ENCODE measurements at regions not wholly inside any gene's neighbourhood (a gene's known extent, or its start where the extent isn't known, plus 50 kb on each side); places are given as distances from the start of the nearest gene placed in this dataset.

DNA sequence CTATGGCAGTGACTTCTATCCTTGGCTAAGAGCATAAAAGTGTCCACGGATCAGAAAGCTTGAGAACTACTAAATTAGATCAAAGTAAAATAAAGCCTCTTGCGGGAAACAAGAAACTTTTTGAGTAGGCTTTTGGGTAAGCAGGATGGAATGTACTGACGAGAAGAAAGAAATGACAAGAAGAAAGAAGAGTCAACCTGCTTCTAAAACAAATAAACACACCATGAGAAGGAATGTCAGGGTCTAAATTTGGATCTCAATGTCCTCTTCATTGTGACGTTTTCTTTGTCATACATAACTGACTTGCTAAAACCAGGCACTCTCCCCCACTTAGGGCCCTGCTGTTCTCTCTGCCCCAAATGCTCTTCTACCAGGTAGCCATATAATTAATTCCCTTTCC lies 290.1 kb upstream of the PTGER4 start:
- DNase-seq (ENCODE audit: low read depth): no peak

DNA sequence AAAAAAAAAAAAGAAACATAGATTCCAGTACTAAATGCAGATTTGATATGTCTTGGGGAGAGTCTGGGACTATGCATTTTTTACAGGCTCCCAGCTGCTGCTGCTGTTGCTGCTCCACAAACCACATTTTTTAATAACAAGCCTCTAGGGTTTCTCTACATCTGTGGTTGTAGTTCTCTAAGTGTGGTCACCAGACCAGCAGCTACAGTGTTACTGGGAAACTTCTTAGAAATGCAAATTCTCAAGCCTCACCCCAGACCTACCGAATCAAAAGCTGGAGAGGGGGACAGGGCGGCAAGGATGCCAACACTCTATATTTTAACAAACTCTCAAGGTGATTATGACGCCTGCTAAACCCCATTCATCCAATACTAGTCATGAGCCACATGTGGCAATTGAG lies 293.4 kb upstream of the PTGER4 start:
- peak; percentile 81 for DNase-seq (ENCODE audit: low read depth)

DNA sequence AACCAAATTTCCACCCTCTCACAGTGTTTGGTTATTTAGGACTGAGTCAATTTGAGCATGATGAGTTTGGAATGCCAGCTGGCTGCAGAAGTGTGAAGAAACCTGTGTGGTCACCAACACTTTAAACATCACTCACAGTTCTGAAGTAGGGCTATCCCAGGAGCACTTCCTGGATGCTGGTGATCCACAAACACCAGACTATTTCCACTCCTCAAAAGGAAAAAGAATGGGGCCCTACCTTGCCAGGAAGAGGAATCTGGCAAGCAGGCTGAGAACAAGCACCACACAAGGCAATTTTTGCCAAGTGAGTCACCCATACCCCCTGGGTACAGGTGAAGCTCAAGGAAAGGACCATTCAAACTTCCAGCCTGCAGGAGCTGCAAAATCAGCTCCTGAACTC lies 294.2 kb upstream of the PTGER4 start:
- DNase-seq (ENCODE audit: low read depth): peak; percentile 79

DNA sequence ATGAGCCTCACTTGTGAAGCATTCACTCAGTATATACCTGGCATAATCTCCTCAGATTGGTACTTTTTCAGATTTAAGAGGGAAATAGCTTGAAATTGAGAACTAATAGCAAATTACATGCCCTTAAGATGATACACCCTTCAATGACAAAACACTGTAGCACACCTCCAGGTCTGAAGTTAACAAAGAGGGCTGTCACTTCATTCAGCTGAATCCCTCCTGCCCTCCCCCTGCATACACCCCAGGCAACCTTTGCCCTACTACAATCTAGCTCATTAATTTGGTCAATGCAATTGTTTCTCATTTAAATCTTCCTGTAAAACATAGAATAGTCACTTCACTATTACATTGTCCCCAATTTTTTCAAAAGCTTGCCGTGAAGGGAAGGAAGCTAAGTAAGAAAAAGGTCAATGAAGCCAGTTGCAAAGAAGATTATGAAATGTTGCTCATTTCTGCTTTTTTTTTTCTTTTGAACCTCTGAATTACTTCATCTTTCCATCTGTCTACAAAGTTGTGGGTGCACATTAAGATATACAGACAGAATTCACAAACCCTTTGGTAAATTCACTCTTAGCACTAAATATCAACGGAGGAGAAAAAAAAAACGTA lies 294.8 kb upstream of the PTGER4 start:
- DNase-seq (ENCODE audit: low read depth): no peak

DNA sequence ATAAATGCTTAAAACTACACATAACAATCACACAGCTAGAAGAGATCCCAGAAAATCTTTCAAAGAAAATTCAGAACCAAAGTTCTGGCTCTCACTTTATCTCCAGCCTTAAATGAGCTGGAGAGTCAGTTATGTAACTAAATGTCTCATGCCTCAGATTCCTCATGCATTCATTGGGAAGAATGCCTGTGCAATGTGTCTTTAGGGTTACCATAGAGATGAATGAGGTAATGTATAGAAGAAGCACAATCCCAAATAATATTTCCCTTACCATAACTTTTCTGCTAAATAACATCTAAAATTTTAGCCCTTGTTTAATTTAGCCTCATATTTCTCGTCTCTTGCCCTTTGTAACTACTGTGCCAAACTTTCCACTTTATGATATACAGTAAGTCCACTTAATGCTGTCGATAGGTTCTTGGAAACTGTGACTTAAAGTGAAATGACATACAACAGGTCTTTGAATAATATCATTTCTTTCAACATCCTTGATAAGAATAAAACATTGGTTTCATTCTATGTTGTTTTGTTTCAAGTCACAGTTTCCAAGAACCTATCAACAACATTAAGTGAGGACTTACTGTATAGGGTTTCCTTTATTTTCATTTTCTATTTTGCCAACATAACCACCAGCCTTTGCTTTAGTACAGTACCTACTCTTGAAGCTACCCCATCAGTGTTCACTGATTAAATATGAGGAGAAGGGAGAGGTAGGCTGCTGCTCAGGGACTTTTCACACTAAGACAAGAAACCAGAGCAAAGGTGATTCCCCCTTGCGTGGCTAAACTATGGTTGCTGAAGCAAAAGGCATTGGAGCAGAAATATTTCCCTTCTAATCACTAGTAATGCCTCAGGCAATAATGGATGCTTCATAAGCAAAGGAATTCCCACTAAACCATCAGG lies 295.7 kb upstream of the PTGER4 start:
- peak; percentile 82 for DNase-seq (ENCODE audit: low read depth)

DNA sequence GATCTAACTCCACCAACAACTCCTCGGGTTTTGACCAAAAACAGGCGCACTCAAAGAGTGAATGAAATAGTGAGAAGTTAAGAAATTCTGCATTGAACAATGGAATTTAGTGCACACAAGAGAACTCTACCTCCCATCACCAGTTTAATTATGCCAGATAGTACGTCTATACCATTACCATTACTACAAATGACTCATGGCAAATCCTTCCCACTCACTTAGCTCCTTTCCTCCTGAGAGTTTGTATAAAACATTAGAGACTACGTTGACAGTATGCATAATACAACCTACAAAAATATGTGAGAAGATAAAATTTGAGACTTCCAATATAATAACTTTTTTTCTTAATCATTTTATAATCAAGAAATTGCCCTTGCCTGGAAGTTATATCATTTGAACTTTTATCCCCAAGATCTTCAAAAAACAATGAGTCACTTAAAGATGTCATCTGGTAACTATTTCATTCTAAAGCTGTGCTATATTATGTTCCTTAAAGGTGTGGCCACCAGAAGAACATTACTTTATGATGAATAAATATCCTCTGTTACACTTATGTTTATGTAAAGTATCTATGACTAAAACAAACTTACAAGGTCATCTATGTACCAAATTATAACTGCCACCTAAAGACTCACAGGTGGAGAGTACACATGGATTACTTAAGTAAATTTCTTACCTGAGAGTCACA lies 297.9 kb upstream of the PTGER4 start:
- peak; percentile 43 for DNase-seq (ENCODE audit: low read depth)

DNA sequence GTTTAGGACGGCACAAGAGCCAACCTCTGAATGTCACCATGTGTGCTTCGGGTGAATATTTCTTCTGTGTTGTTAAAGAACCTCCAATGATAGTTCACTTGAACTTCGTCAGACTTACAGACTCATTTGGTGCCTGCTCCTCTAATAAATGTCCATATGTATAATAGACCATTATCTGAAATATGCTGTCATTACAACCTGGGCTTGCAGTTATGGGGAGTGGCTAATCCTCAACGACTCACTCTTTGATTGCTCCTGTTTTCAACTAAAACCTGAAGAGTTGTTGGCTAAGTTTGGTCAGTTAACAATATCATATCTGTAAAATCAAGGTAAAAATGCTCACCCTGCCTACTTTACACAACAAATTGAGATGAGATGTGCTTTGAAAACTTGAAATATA lies 298.7 kb upstream of the PTGER4 start:
- DNase-seq (ENCODE audit: low read depth): no peak

DNA sequence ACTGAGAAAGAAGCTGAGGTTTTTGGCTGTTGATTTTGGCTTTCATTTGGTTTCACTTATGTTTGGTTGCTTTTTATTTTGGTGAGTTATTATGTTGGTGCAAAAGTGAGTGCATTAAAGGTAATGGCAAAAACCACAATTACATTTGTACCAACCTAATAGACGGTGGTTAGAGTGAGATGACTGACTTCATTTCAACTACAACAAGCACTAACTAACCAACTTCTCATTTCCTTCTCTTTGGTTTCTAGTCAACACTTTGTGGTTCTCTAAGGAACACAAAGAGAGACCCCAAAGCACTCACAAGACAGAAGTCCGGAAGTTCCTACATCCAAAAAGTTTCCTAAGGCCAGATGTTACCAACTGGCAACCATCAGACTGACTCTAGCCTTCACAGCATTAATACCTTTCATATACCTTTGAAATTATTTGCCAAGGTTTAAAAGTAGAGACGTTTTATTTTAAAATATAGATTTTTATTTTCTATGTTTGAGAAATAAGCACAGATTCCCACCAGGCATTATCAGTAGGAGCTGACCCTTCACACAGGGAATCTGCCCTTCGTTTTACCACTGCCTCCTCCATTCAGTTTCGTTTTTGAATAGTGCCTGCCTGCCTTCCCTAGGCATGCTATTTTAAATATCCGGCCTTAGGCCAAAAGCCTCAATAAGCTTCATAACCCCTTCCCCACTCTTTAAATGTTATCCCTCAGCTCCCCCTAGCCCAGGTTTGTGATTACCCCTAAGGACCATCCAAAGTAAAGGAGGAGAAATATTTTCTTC lies 301.1 kb upstream of the PTGER4 start:
- DNase-seq (ENCODE audit: low read depth): peak; percentile 46

DNA sequence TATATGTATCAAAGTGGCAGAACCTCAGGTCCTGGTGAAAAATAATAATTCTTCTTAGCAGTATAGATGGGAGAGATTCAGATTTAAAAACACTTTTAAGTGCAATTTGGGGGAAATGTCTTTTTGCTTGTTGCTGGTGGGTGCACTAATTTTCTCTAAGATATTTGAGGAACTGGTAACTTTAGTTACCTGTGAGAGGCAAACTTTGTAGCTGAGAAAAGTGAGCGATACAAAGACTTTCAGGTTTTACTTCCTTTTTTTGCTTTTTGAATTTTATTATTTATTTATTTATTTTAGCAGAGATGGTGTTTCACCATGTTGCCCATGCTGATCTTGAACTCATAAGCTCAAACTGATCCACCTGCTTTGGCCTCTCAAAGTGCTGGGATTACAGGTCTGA lies 303.1 kb upstream of the PTGER4 start:
- no peak for DNase-seq (ENCODE audit: low read depth)

DNA sequence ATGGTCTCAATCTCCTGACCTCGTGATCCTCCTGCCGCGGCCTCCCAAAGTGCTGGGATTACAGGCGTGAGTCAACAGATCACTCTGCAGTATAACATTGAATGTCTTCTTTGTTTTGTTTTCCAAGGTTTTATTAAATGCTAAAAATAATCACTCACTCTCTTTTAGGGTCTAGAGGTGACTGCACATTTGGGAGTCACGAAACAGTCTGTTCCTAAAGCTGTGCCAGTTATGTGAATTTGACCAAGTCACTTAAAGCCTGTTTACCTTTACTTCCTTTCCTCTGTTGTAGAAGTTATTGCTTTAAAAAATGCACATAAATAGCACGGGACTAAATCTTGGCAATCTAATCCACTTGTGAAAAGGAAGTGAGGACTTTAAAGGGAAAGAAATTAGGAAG lies 304.9 kb upstream of the PTGER4 start:
- peak; percentile 43 for DNase-seq (ENCODE audit: low read depth)

DNA sequence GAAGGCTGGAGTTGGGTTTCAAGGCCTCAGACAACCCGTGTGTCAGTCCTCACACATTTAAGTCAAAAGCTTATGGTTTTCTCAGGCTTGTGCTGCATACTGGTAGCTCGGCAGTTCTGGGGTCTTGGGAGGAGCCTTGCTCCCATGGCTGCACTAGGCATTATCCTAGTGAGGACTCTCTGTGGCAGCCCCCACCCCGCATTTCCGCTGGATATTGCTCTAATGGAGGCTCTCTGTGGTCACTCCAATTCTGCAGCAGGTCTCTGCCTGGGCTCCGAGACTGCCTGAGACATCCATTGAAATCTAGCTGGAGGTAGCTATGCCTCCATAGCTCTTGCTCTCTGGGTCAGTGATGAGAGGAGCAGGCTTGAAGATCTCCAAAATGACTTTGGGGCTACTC lies 311.5 kb upstream of the PTGER4 start:
- no peak for DNase-seq (ENCODE audit: low read depth)

DNA sequence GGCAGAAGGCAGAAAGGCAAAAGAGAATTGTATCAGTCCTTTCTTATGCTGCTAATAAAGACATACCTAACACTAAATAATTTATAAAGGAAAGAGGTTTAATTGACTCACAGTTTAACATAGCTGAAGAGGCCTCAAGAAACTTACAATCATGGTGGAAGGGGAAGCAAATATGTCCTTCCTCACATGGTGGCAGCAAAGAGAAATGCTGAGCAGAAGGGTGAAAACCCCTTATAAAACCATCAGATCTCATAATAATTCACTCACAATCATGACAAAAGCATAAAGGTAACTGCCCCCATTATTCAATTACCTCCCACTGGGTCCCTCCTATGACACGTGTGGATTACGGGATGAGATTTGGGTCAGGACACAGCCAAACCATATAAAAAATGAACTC lies 312.5 kb upstream of the PTGER4 start:
- DNase-seq (ENCODE audit: low read depth): no peak

DNA sequence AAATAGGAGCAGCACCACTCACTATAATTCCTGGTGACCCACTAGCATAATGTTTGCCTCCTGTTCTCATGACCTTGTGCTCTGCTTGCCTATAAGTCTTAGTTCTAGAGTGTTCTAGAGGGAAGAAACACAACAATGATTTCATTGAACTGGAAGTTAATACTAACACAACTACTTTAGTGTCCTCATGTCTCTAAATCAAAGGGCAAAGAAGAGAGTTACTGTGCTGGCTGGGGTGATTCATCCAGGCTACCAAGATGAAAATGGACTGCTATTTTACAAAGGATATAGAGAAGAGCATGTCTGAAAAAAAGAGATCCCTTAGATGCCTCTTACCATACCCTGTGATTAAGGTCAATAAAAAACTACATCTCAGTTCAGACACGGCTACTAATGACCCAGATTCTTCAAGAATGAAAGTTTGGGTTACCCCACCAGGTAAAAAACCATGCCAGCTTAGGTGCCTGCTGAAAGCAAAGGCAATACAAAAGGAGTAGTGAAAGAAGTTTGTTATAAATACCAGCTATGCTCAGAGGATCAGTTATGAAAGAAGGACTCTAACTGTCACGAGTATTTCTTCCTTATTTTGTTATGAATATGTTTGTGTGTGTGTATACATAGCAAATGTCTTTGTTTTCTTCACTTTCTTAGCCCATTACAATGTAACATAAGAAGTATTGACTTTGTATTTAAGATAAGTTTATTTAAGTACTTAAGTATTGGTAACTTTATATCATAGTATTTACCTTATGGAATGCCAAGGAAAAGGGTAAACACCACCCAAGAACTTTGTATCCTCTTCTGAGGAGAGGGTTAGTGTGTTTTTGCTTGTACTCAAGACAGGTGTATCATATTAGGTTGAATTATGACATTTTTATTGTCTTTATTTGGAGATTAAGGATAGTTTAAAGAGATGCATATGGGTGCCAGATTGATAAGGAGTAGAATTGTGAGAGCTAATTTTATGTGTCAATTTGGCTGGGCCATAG lies 314.1 kb upstream of the PTGER4 start:
- DNase-seq (ENCODE audit: low read depth): peak; percentile 29

DNA sequence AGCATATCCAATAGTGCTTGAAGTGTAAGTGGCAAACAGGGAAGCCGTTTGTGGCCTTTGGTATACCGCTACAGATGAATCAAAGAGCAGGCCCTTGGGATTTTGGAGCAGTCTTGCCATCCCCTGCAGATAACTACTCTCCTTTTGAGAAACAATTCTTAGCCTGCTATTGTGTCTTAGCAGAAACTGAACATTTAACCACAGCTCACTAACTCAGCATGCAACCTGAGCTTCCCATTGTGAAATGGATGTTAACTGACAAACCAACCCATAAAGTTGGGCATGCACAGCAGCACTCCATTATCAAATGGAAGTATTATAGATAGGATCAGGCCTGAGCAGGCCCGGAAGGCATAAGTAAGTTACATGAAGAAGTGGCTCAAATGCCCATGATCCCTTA lies 315.3 kb upstream of the PTGER4 start:
- no peak for DNase-seq (ENCODE audit: low read depth)

DNA sequence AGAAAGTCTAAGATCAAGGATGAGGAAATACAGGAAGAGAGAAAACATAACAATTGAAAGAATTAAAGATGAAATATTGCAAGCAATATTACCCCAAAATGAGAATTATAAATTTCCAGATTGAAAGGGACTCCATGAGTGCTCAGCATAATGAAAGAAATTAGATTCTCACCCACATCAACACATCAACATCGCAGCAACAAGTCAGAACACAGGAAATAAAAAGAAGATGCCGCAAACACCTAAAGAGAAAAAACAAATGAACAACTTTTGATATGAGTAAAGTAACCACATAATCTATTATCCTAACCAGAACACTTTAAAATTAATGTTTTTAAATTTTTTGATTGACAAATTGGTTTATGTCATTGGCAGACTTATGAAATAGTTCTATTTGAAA lies 318.3 kb upstream of the PTGER4 start:
- DNase-seq (ENCODE audit: low read depth): no peak

DNA sequence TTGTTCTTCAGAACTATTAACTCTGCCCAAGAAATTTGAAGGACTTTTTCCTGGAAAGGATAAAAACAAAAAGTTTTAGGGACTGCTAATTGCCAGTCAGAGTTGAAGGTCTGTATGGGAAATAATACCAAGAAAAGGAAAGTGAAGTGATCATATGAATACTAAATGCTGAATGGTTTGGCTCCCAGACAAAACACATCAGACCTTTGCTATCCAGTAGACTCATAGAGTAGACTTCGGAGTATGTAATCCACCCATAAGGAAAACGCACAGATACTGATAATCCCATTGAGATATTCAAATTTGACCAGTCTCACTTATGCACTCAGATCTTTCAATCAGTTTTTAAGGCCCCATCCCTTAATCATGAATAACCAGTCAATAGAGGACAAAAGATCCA lies 319.0 kb upstream of the PTGER4 start:
- no peak for DNase-seq (ENCODE audit: low read depth)

DNA sequence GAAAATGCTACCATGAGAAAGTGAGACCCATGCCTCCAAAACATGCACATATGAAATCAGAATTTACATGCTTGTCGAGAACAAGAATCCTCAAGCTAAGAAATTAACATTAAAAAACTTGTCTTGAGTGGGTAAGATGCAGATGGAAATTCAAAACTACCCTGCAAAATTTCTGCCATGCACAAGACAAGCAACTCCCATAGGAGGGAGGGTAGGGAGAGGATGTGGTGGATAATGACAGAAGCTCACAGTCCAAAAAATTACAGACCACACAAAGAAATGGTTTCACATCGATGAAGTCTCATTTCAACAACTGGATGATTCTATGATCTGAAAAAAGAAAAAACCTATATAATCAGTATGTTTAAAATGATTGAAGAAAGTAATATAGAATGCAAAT lies 319.9 kb upstream of the PTGER4 start:
- no peak for DNase-seq (ENCODE audit: low read depth)

DNA sequence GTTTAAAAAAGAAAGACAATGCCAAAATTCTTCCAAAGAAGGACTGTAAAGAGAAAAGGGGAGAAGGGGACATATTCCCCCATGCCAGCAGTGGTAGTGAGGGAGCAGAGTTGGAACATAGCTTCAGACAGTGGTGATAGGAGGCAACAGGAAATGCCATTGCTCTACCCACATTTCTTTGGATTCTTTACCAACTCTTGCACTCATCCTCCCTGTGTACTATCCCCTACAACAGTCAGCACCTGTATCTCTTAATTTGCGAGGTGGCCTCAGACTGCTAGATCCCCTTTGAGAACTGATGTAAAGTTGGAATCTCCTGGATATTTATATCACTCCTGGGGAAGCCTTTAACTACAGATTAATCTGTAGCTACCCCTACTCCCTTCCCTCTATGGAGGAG lies 320.6 kb upstream of the PTGER4 start:
- DNase-seq (ENCODE audit: low read depth): no peak

DNA sequence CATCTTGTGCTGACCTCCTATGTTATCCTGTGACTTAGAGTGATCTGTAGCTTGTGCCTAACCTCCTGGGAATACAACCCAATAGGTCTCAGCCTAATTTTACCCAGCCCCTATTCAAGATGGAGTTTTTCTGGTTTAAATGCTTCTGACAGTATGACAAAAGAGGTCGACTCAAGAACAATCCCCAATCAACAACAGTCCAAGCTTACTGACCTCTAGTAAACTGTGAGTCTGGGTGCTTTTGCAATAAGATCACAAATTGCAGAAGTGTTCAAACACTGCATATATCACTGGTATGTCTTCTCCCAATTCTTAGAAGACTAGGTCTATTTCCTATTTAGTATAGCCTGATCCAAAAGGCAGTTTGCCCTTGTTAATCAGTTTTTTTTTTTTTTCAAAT lies 323.5 kb upstream of the PTGER4 start:
- DNase-seq (ENCODE audit: low read depth): no peak

DNA sequence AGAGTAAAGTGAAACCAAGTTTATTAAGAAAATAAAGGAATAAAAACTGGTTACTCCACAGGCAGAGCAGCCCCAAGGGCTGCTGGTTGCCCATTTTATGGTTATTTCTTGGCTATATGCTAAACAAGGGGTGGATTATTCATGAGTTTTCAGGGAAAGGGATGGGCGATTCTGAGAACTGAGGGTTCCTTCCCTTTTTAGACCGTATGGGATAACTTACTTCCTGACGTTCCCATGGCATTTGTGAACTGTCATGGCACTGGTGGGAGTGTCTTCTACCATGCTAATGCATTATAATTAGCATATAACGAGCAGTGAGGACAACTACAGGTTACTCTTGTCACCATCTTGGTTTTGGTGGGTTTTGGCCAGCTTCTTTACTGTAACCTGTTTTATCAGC lies 323.9 kb upstream of the PTGER4 start:
- no peak for DNase-seq (ENCODE audit: low read depth)

DNA sequence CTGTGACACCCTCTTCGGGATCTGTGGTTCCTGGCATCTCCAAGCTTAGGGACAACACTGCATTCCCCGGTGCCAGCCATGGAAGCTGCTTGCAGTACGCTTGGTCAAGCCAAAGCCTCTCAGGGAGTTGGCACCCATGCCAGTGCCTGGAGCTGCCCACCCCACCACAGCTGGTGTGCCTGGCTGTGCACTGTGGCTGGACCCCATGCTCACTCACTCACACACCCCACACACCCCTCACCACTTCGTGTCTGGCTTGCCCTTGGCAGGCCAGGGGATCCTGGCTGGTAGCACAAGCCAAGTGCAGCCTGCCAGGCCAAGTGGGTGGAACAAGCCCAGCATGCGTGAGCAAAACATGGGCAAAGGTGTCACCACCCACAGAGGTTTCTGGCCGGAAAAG lies 324.5 kb upstream of the PTGER4 start:
- no peak for DNase-seq (ENCODE audit: low read depth)
